Aorta (tissue), 5 donors: ENCODE measurements at regions not wholly inside any gene's neighbourhood (a gene's known extent, or its start where the extent isn't known, plus 50 kb on each side); places are given as distances from the start of the nearest gene placed in this dataset.
"Not testable (repeated sequence)": the region's sequence is repeated elsewhere in the genome, so short reads cannot be mapped to it uniquely, and the experiment has no call there.

Source experiments
- ATAC-seq: fragments of 200-7000 bp; cut with Tn5 transposase; one replicate; pipeline ENCODE4 v1.9.1; 2022; ENCODE audit warnings: moderate library complexity; ENCODE audit not compliant: low FRiP score
- DNase-seq, 2 donors: peaks; one replicate each; pipeline ENCODE4 v3.0.0-alpha.2; 2020
- H3K27ac ChIP-seq, 2 donors: one replicate each; pipeline ENCODE4 v1.5.1; 2013; ENCODE audit warnings: low read length in 2 of 2, mild to moderate bottlenecking in 2 of 2, moderate library complexity in 2 of 2, control low read depth in 1 of 2, inconsistent platforms in 1 of 2, low read depth in 1 of 2
- H3K27me3 ChIP-seq, 2 donors: one replicate each; pipeline ENCODE4 v1.6.1; 2013; ENCODE audit warnings: control low read depth in 1 of 2, low read length in 1 of 2, mild to moderate bottlenecking in 1 of 2, moderate library complexity in 1 of 2; ENCODE audit not compliant: insufficient read depth in 2 of 2, control insufficient read depth in 1 of 2
- H3K36me3 ChIP-seq, 2 donors: one replicate each; pipeline ENCODE4 v1.6.1; 2013; ENCODE audit warnings: control low read depth in 1 of 2, low read length in 1 of 2, mild to moderate bottlenecking in 1 of 2; ENCODE audit not compliant: insufficient read depth in 2 of 2, control insufficient read depth in 1 of 2
- H3K4me1 ChIP-seq, 2 donors: one replicate each; pipeline ENCODE4 v1.6.1; 2013; ENCODE audit warnings: low read length in 2 of 2, control low read depth in 1 of 2, mild to moderate bottlenecking in 1 of 2, moderate library complexity in 1 of 2; ENCODE audit not compliant: insufficient read depth in 2 of 2, control insufficient read depth in 1 of 2
- H3K4me3 ChIP-seq, 2 donors: one replicate each; pipeline ENCODE4 v1.5.1; 2013; ENCODE audit warnings: low read length in 2 of 2, control low read depth in 1 of 2, mild to moderate bottlenecking in 1 of 2
- H3K9me3 ChIP-seq: one replicate; pipeline ENCODE4 v1.6.1; 2013; ENCODE audit warnings: mild to moderate bottlenecking, low read length; ENCODE audit not compliant: control insufficient read depth
- WGBS, 2 donors: extraction: QIAGEN DNeasy Blood & Tissue Kit; methylation state at CpG; one replicate each; pipeline ENCODE4 v1.1.7; 2013; 5-methylcytosine and 5-hydroxymethylcytosine counted together
- intact Hi-C, 2 donors: fragments of 100-400 bp; cut with DNase I; formaldehyde crosslinking; loops; one replicate each; pipeline versions ENCODE4 v1.14.2 to v1.15.0; 2022
- donor health status: healthy with polysubstance abuse.
- donor health status: Bipolar disorder and iron deficiency.
- donor health status: DM: no; HTN: no; CAD: no.
- donor health status: DM: no; HTN: no; CAD: no.
- donor health status: DM: yes; HTN: yes; CAD: no.

DNA sequence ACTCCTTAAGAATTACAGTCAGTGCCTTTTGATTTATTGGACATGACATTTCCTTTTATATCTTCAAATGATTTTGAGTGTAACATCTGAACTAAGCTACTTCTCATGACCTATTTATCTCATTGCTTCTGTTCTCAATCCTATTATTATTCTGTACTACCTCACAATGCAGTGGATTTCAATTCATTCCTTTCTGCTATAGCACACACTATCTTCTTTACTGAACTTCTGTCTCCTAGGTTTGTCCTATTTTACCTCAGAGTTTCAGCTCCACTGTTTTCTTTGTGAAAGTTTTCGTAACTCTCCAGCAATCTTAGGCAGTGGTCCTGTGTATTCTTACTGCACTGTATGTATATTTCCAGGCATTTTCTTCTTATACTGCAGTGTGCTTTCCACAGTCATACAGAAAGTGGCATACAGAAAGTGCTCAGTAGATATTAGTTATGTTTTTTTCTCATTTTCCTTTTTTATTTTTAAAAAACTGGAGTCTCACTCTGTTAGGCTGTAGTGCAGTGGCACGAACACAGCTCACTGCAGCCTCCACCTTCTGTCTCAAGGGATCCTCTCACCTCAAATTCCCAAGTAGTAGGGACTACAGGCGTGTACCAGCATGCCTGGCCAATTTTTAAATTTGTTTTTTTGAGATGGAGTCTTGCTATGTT is 368.6 kb upstream of the RGS6 start:
- no peaks in the 10 kb centered on the region for H3K36me3 ChIP-seq
- no peak overlapping the region for H3K4me3 ChIP-seq
- no peaks in the 10 kb centered on the region for H3K9me3 ChIP-seq
- ATAC-seq = no peak
- DNase-seq = no peak
- H3K4me1 ChIP-seq = no peaks in the 10 kb centered on the region
- no peak overlapping the region for H3K27ac ChIP-seq
- no peaks in the 10 kb centered on the region for H3K27me3 ChIP-seq
- WGBS, 2 donors = 63 to 67% methylated on average over 3 of the region's 3 CpGs
- intact Hi-C loops = no loop called here

DNA sequence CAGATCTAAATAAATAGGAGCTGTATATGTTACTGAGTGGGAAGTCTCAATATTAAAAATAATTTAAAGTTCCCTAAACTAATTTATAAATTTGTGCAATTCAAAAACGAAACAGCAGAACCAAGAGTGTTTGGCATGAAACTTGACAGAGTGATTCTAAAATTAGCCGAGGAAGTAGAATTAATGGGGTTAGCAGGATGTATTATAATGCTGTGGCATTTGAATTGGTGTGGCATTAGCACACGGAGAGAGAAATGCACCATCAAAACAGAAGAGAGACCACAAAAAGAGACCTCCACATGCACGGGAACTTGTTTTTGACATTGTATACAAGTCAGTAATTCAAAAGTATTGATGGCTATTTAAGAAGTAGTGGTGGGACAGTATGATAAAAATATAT is 366.0 kb upstream of the RGS6 start:
- Histone ChIP-seq H3K27ac (no peak overlapping the region), H3K27me3 (no peaks in the 10 kb centered on the region), H3K4me3 (no peak overlapping the region), H3K4me1 (no peaks in the 10 kb centered on the region), H3K9me3 (no peaks in the 10 kb centered on the region), H3K36me3 (no peaks in the 10 kb centered on the region)
- ATAC-seq = no peak
- no peak for DNase-seq
- intact Hi-C loops = no loop called here
- 17 to 22% methylated on average over 4 of the region's 4 CpGs for WGBS, 2 donors

DNA sequence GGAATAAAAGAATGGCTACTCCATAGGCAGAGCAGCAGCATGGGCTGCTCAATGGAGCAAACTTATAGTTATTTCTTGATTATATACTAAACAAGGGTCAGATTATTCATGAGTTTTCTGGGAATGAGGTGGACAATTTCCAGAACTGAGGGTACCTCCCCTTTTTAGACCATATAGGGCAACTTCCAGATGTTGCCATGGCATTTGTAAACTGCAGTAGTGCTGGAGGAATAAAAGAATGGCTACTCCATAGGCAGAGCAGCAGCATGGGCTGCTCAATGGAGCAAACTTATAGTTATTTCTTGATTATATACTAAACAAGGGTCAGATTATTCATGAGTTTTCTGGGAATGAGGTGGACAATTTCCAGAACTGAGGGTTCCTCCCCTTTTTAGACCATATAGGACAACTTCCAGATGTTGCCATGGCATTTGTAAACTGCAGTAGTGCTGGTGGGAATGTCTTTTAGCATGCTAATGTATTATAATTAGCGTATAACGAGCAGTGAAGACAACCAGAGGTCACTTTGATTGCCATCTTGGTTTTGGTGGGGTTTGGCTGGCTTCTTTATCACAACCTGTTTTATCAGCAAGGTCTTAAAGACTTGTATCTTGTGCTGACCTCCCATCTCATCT is 364.6 kb upstream of the RGS6 start:
- H3K9me3 ChIP-seq, ATAC-seq, H3K27me3 ChIP-seq, DNase-seq, H3K4me1 ChIP-seq, intact Hi-C loops, H3K27ac ChIP-seq, H3K4me3 ChIP-seq, H3K36me3 ChIP-seq: not testable (repeated sequence)
- WGBS, 2 donors = 97 to 98% methylated on average over 2 of the region's 2 CpGs

DNA sequence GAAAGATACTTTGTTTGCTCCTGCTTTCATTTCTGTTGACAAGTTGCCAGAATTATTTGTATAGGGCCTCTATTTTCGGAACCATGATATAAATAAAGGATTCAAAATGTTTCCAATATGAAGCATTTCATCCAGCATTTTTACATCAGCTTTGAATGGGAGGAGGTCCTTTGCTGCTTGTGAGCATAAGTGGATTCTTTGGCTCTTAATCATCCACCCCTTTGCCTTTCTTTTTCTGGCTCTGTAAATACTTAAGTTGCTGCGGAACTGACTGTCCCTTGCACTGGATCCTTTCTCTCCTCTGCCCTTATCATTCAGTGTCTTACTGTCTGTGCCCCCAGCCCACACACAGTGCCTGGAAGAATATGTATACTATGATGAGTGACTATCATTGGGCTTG is 357.3 kb upstream of the RGS6 start:
- Histone ChIP-seq H3K4me3 (no peak overlapping the region), H3K4me1 (peaks cover 4 to 5% of the 10 kb centered on the region in 2 donors), H3K27ac (peak overlapping the region in 1 of 2 donors; percentile 57), H3K27me3 (no peaks in the 10 kb centered on the region), H3K9me3 (no peaks in the 10 kb centered on the region), H3K36me3 (no peaks in the 10 kb centered on the region)
- no peak for DNase-seq
- intact Hi-C loops = no loop called here
- WGBS, 2 donors = 23 to 25% methylated on average over 2 of the region's 2 CpGs
- ATAC-seq = peak; percentile 50

DNA sequence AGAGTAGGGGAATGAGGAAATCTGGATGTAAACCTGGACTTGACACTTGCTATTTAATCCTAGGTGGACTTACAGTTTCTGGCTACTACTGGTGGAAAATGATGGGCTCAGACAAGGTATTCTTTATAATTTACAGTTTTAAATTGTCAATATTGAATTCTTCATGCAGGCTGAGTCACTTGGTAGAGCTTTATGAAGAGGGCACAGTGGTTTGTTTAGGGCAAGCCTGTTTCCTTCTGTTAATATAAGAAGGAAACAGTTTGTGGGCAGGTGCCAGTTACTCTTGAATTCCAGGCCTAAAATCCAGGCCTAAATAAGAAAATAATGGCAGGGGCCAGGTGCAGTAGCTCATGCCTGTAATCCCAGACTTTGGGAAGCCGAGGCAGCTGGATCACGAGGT is 355.8 kb upstream of the RGS6 start:
- DNase-seq (no peak), ATAC-seq (no peak)
- H3K9me3 ChIP-seq = no peaks in the 10 kb centered on the region
- H3K27me3 ChIP-seq = no peaks in the 10 kb centered on the region
- intact Hi-C loops = no loop called here
- no peaks in the 10 kb centered on the region for H3K36me3 ChIP-seq
- no peak overlapping the region for H3K4me3 ChIP-seq
- peaks cover 4 to 5% of the 10 kb centered on the region in 2 donors for H3K4me1 ChIP-seq
- 93 to 98% methylated on average over 2 of the region's 2 CpGs for WGBS, 2 donors
- no peak overlapping the region for H3K27ac ChIP-seq

DNA sequence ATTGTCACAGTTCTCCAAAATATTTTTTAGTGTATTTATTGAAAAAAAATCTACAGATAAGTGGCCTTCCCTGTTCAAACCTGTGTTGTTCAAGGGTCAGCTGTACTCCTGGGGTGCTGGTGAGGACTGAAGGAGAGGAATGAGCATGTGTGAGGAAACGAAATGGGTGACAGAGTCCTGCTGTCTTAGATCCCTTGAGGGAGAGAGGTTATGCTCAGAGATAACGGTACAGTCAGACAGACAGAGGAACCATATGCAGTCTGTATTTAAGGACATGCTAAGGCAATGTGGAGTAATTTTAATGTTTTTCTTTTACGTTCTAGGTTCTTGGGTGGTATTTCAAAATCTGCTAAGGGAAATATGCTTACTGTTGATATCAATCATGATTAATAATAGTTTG is 352.9 kb upstream of the RGS6 start:
- 90 to 91% methylated on average over 3 of the region's 3 CpGs for WGBS, 2 donors
- no peak for ATAC-seq
- no peaks in the 10 kb centered on the region for H3K27me3 ChIP-seq
- no peaks in the 10 kb centered on the region for H3K36me3 ChIP-seq
- no peaks in the 10 kb centered on the region for H3K9me3 ChIP-seq
- peaks cover 0 to 4% of the 10 kb centered on the region in 2 donors for H3K4me1 ChIP-seq
- DNase-seq = no peak
- intact Hi-C loops = no loop called here
- no peak overlapping the region for H3K4me3 ChIP-seq
- H3K27ac ChIP-seq = no peak overlapping the region

DNA sequence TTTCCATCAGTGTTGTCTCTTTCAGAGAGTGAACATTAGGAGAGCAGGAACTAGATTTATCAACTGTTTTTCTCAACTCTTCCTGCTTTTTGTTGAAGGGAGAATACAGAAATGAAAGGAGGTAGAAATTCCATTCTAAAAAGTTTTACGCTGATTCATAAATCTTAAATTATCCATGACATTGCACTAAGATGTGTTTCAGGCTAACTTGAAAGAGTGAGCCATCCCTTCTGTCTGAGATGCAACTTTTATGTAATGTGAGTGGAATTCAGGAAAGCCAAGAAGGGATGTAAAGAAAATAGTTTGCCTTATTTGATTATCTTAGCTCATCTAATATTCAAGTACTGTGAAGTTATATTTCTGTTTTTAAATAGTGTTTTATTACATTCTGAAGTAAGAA is 349.5 kb upstream of the RGS6 start:
- 81 to 90% methylated on average over 1 of the region's 1 CpG for WGBS, 2 donors
- peaks cover 0 to 2% of the 10 kb centered on the region in 2 donors for H3K4me1 ChIP-seq
- ATAC-seq (no peak), DNase-seq (no peak)
- H3K9me3 ChIP-seq = no peaks in the 10 kb centered on the region
- no peaks in the 10 kb centered on the region for H3K27me3 ChIP-seq
- H3K4me3 ChIP-seq = no peak overlapping the region
- no peaks in the 10 kb centered on the region for H3K36me3 ChIP-seq
- intact Hi-C loops = loop anchor here in 1 of 2 donors (10.0 kb wide), 3 partner anchors 98 to 258 kb away; partner anchors contain the start of gene SIPA1L1
- no peak overlapping the region for H3K27ac ChIP-seq

DNA sequence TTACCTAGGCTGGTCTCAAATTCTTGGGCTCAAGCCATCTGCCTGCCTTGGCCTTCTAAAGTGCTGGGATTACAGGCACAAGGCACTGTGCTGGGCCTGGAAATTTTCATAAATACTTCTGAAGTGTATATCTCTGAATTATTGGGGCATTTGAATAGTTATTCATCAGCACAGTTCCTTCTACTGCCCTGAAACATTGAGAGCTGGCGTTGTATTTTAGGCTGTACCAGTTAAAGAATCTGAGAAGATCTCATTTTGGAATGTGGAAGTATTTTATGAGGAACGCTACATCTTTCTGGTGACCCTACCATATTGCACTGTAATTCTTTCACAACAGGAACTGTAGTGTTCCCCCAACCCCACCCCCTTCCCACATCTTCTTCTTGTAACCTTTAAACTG is 349.0 kb upstream of the RGS6 start:
- Histone ChIP-seq H3K36me3 (no peaks in the 10 kb centered on the region), H3K27ac (no peak overlapping the region), H3K4me1 (peaks cover 0 to 2% of the 10 kb centered on the region in 2 donors), H3K27me3 (no peaks in the 10 kb centered on the region), H3K4me3 (no peak overlapping the region), H3K9me3 (no peaks in the 10 kb centered on the region)
- WGBS, 2 donors = 74 to 88% methylated on average over 2 of the region's 2 CpGs
- ATAC-seq = no peak
- intact Hi-C loops = loop anchor here in 1 of 2 donors (10.0 kb wide), 3 partner anchors 98 to 258 kb away; partner anchors contain the start of gene SIPA1L1
- DNase-seq = no peak

DNA sequence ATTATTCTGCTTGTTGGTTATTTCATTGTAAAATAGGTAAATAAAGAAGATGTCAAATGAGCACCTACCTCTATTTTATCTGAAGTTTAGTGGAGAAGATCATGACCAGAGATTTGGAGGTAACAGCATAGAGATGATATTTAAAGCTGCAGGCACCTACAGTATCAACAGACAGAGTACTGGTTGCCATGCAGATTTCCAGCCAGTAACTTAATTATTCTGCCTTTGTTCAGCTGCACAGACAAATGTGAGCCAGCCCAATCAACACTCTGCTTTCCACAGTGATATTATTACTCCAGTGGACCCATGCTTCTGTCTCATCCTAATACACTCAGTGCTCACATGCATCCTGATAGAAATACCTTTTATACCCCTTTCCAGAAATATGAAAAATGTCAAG is 348.5 kb upstream of the RGS6 start:
- ATAC-seq (no peak), DNase-seq (no peak)
- Histone ChIP-seq H3K4me1 (peaks cover 0 to 2% of the 10 kb centered on the region in 2 donors), H3K36me3 (no peaks in the 10 kb centered on the region), H3K9me3 (no peaks in the 10 kb centered on the region), H3K27ac (no peak overlapping the region), H3K27me3 (no peaks in the 10 kb centered on the region), H3K4me3 (no peak overlapping the region)
- intact Hi-C loops = loop anchor here in 1 of 2 donors (10.0 kb wide), 3 partner anchors 99 to 259 kb away; partner anchors contain the start of gene SIPA1L1
